Endothelial cell of umbilical vein (primary cell): ENCODE measurements at regions not wholly inside any gene's neighbourhood (a gene's known extent, or its start where the extent isn't known, plus 50 kb on each side); places are given as distances from the start of the nearest gene placed in this dataset.

ENCODE experiments used
- EZH2 ChIP-seq: IDR thresholded peaks from 2 replicates; pipeline ENCODE4 v1.6.1; 2012; ENCODE audit warnings: borderline replicate concordance, low read depth, mild to moderate bottlenecking, moderate library complexity, low read length, inconsistent platforms; ENCODE audit not compliant: severe bottlenecking
- FOS ChIP-seq: IDR thresholded peaks from 2 replicates; pipeline ENCODE4 v1.6.1; 2011; ENCODE audit warnings: mild to moderate bottlenecking, low read length, moderate library complexity, borderline replicate concordance; ENCODE audit not compliant: insufficient read depth
- GATA2 ChIP-seq: IDR thresholded peaks from 2 replicates; pipeline ENCODE4 v1.7.0; 2011; ENCODE audit warnings: low read depth, mild to moderate bottlenecking, moderate library complexity, mixed read lengths, low read length; ENCODE audit not compliant: insufficient read length, insufficient read depth
- JUN ChIP-seq: IDR thresholded peaks from 2 replicates; pipeline ENCODE4 v1.6.1; 2011; ENCODE audit warnings: borderline replicate concordance, low read depth; ENCODE audit not compliant: insufficient read length, insufficient read depth
- MAX ChIP-seq: IDR thresholded peaks from 2 replicates; pipeline ENCODE4 v1.6.1; 2011; ENCODE audit not compliant: insufficient read depth, insufficient read length
- MYC ChIP-seq: IDR thresholded peaks from one replicate; pipeline ENCODE4 v1.6.1; 2011; ENCODE audit warnings: mild to moderate bottlenecking, low read depth, low read length
- POLR2A ChIP-seq: IDR thresholded peaks from 2 replicates; pipeline ENCODE4 v1.6.1; 2012; ENCODE audit warnings: low read depth, mild to moderate bottlenecking, control low read depth, low read length
- POLR2AphosphoS5 ChIP-seq: IDR thresholded peaks from 2 replicates; pipeline ENCODE4 v1.6.1; 2012; ENCODE audit warnings: low read depth, mild to moderate bottlenecking, control low read depth, low read length, moderate library complexity; ENCODE audit not compliant: insufficient read depth
- TF ChIP-seq, protein P1 (sequence below), 2 donors: IDR thresholded peaks; 1 replicate in 1 of 2; 2 replicates in 1 of 2; pipeline ENCODE4 v1.5.1; 2011; ENCODE audit warnings: low read length in 2 of 2, mild to moderate bottlenecking in 2 of 2, moderate library complexity in 2 of 2, control low read depth in 1 of 2, inconsistent platforms in 1 of 2, low read depth in 1 of 2; ENCODE audit not compliant: insufficient read depth in 1 of 2; ENCODE audit errors: extremely low read depth in 1 of 2

DNA sequence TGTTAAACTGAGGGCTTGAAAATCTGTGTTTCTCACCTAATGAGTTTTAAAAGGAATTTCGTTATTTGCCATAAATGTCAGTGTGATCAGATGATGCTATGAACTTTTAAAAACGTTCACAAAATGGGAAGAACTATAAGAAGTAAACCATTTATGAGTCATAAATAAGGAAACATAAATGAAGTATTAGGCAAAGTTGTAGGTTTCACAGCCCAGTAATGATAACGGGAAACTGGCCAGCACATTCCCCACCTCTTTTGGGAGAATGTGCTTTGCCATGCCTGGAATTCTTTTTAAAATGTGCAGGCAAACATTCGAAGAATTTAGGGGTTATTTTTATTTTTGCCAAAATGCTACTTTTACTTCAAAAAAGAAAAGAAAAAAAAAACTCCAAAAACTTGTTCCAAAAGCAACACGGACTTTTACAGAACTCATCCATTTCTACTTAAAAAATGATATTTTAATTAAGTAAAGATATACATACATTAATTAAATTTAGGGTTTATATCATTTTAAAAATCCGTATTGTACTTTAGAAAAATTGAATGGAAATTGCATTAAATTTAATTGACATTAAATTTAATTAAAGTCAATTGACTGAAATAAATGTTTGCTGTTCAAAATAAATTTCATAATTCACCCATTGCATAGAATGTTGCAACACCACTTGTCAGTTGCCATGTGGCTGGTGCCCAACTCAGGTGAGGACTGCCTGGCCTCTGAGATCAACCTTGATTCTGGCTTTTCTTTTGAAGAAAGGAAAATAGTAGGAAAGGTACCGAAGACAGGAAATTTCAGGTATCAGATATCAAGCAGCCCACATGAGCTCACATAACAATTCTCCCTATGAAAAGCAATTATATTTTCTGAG is 1198.5 kb downstream of the EFNB2 start:
- TF ChIP-seq, protein P1, sequence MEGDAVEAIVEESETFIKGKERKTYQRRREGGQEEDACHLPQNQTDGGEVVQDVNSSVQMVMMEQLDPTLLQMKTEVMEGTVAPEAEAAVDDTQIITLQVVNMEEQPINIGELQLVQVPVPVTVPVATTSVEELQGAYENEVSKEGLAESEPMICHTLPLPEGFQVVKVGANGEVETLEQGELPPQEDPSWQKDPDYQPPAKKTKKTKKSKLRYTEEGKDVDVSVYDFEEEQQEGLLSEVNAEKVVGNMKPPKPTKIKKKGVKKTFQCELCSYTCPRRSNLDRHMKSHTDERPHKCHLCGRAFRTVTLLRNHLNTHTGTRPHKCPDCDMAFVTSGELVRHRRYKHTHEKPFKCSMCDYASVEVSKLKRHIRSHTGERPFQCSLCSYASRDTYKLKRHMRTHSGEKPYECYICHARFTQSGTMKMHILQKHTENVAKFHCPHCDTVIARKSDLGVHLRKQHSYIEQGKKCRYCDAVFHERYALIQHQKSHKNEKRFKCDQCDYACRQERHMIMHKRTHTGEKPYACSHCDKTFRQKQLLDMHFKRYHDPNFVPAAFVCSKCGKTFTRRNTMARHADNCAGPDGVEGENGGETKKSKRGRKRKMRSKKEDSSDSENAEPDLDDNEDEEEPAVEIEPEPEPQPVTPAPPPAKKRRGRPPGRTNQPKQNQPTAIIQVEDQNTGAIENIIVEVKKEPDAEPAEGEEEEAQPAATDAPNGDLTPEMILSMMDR (IDR thresholded peaks at IDR 0.05; ENCODE audit: extremely low read depth in 1 of 2, insufficient read depth in 1 of 2, low read depth in 1 of 2, low read length in 2 of 2), result no peak
- TF ChIP-seq POLR2A, result no peak
- TF ChIP-seq GATA2, result no peak
- no peak for TF ChIP-seq EZH2
- TF ChIP-seq POLR2AphosphoS5, result no peak
- TF ChIP-seq MYC, result no peak
- no peak for TF ChIP-seq MAX
- TF ChIP-seq FOS, result no peak
- TF ChIP-seq JUN, result no peak
